ENCODE measurements at regions not wholly inside any gene's neighbourhood (a gene's known extent, or its start where the extent isn't known, plus 50 kb on each side); places are given as distances from the start of the nearest gene placed in this dataset.
"Not testable (repeated sequence)": the region's sequence is repeated elsewhere in the genome, so short reads cannot be mapped to it uniquely, and the experiment has no call there.

DNA sequence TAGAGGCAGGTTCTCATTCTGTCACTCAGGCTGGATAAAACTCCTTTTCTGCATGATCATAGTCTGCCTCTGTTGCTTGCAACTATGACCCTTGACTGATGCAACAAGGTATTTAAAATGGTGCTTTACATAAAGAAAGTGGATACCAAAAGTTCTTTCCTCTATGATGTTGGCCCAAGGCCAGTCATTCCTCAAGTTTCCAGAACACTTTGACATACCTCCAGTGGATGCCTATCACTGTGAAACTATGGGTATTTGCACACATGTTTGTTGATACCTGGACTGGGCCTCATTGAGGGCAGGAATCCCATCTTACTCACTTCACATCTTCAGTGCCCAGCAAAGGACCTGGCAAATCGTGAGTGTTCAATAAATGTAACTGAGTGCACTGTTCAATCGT is 159.0 kb upstream of the ZC3H12C start:
- DNase-seq (ENCODE audit: low read depth in 2 of 2) = no peak

- DNase-seq (ENCODE audit: low read depth in 2 of 2) = no peak
Observed at GRCh38 chr11:109936661-109937180, 156.5 kb upstream of the ZC3H12C start.

GRCh38 chr11:109937968-109938367 is 155.2 kb upstream of the ZC3H12C start:
- DNase-seq (ENCODE audit: low read depth in 2 of 2) = no peak

- no peak for DNase-seq (ENCODE audit: low read depth in 2 of 2)
Observed at GRCh38 chr11:109939166-109939810, 153.9 kb upstream of the ZC3H12C start.

GRCh38 chr11:109940816-109941215 is 152.4 kb upstream of the ZC3H12C start:
- DNase-seq (ENCODE audit: low read depth in 2 of 2) = no peak

- DNase-seq (ENCODE audit: low read depth in 2 of 2) = no peak
Observed at GRCh38 chr11:109945626-109946321, 147.4 kb upstream of the ZC3H12C start.

DNA sequence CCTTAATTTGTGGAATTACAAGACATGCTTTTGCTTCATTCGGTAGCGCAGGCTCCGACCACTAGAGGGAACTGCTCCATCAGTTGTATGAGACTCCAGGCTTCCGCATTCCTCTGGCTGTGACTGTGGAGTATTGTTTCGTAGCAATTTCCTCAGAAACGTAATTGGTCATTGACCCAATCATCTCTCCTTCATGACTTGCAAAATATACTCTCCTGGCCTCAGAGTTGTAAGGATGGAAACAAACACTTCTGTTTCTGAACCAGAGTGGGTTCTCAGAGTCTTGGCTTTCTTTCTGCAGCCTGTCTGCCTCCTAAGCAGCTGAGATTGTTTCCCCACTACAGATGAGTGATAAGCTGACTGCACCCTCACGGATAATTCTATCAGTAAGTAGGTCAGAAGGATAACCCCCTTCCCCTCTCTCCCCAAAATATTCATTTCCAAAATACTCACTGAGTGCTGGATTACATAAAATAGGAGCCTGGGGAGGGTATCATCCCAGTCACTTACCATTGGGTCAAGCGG is 146.8 kb upstream of the ZC3H12C start:
- peak; percentile 8 to 24 for DNase-seq (ENCODE audit: low read depth in 2 of 2)

- no peak for DNase-seq (ENCODE audit: low read depth in 2 of 2)
Observed at GRCh38 chr11:109954534-109954933, 138.7 kb upstream of the ZC3H12C start.

DNA sequence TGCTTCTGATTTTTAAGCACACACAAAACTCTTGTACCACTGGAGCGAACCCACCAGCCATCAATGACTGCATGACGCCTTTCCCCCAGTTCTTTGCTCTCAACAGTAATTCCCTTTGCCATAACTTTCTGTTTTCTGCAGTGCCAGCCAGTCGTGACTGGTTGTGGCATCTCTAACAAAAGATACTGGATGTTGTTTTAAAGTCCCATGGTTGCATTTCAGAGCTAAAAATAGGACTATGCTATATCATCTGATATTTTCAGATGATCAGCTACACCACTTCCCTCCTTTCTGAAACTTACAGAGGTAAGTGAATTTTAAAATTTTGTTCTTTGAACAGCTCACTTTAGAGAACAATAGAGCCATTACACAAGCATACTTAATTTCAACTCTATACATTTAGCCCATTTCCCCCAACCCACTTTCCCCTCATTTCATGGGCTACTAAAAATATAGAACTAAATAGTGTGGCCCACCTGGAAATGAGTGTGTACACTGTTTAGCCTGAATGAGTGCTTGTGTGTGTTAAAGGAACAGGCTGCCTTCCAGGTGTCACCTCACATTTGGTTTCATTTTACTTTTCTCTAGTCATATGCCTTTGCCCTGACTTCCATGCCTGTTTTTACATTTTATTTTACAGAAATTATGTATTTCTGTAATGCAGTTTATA is 136.9 kb upstream of the ZC3H12C start:
- no peak for DNase-seq (ENCODE audit: low read depth in 2 of 2)

DNA sequence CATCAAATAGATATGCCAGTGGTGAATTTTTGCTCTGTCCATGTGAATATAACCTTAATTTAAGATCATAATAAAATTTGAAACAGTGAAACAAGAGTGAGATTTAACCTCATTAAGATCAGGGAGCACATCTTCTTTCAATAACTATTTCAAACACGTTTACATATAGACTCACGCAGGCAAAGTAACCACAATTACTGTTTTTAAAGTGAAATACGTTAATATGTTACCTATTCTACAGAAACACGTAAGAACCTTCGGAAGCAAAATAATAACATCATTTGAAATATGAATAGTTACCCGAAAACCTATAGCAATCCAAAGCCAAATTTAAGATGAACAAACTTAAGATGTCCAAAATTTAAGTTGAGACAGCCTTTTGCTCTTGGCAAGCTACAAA is 136.2 kb upstream of the ZC3H12C start:
- DNase-seq (ENCODE audit: low read depth in 2 of 2) = no peak

DNA sequence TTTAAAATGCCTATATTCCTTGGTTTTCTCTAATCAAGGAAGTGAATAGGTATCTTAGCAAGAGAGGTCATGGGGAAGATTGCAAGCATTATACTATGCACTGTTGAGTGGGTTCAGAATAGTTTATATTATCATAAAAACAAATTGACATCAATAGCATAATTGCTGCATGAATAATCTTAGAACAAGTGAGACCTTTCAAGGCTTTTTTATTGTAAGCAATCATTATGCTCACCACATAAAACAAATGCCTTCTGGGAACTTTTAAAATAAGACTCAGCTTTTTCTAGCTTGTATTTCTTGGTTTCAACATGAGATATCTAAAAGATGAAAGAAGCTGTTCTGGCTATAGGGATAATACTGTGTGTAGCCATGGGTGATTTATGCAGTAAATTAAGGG is 135.6 kb upstream of the ZC3H12C start:
- no peak for DNase-seq (ENCODE audit: low read depth in 2 of 2)

GRCh38 chr11:109958131-109958820 is 134.9 kb upstream of the ZC3H12C start:
- DNase-seq (ENCODE audit: low read depth in 2 of 2) = no peak

DNA sequence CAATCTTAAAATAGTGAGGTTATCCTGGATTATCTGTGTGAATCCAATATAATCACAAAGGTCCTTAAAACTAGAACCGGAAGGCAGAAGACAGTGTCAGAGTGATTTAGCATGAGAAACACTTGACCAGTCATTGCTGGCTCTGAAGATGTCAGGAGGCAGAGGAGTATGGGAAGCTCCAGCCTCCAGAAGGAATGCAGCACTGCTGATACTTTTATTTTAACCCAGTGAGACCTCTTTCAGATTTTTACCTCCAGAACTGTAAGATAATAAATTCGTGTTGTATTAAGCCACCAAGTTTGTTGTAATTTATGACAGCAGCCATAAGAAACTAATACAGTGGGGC is 134.4 kb upstream of the ZC3H12C start:
- no peak for DNase-seq (ENCODE audit: low read depth in 2 of 2)

GRCh38 chr11:109960831-109961230 is 132.4 kb upstream of the ZC3H12C start:
- DNase-seq (ENCODE audit: low read depth in 2 of 2) = no peak

DNA sequence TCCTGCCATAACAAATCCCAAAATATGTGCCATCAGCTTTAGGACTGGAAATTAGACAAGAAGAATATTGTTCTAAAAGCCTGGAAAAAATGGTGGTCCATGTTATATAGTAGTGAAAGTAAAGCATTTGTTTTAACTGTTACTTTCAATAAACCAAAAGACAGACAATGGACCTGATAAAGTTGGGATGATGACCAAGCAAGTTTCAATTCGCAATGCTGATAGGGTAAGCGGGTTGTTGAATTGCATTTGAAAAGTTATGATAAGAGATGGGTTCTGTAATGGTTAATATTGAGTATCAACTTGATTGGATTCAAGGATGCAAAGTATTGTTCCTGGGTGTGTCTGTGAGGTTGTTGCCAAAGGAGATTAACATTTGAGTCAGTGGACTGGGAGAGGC is 131.9 kb upstream of the ZC3H12C start:
- DNase-seq (ENCODE audit: low read depth in 2 of 2) = no peak

DNA sequence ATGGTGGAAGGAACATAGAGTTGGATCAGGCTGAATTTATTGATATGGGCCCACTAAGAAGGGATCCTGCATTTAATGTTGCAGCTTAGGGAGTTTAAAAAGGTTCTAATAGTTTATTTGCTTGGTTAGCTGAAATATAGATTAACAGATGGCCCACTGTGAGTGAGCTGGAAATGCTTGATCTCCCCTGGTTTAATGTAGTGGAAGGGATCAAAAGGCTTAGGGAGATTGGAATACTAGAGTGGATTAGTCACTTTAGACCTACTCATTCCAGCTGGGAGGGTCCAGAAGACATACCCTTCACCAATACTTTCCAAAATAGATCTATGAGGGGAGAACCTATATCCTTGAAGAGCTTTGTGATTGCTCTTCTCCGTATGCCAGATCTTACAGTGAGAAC is 130.1 kb upstream of the ZC3H12C start:
- DNase-seq (ENCODE audit: low read depth in 2 of 2) = no peak

GRCh38 chr11:109964487-109964886 is 128.7 kb upstream of the ZC3H12C start:
- no peak for DNase-seq (ENCODE audit: low read depth in 2 of 2)

DNA sequence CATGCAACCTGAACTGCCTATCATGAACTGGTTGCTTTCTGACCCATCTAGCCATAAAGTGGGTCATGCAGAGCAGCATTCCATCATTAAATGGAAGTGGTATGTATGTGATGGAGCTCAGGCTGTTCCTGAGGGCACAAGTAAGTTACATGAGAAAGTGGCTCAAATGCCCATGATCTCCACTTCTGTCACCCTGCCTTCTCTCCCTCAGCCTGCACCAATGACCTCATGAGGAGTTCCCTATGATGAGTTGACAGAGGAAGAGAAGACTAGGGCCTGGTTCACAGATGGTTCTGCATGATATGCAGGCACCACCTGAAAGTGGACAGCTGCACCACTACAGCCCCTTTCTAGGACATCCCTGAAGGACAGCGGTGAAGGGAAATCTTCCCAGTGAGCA is 127.7 kb upstream of the ZC3H12C start:
- not testable (repeated sequence) for DNase-seq (ENCODE audit: low read depth in 2 of 2)

- DNase-seq (ENCODE audit: low read depth in 2 of 2) = not testable (repeated sequence)
Observed at GRCh38 chr11:109965926-109966325, 127.3 kb upstream of the ZC3H12C start.

DNA sequence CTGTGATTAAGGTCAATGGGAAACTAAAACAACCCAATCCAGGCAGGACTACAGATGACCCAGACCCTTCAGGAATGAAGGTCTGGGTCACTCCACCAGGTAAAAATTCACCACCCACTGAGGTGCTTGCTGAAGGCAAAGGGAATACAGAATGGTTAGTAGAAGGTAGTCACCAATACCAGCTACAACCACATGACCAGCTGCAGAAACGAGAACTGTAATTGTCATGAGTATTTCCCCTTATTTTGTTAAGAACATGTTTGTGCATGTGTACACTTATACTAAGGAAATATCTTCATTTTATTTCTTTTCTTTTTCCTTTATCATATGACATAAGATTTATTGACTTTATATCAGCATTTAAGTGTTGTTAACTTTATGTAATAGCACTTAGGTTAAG is 126.1 kb upstream of the ZC3H12C start:
- DNase-seq (ENCODE audit: low read depth in 2 of 2) = not testable (repeated sequence)

DNA sequence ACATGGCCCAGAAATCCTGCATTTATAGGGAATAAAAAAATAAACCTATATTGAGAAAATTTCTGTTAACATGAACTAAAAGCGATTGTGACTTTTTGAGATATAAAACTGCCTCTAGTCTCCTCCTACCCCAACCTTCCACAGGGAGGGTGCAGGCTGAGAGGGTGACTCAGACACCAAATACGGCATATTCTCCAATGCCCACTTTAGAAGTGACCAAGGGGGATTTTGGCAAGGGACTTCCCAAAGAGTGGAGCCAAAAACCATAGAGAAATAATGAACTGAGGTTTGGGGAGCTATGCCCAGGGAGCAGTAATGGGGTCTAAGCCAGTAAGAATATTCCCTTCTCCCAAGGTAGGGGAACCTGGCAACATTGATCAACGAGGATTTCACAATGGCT is 124.9 kb upstream of the ZC3H12C start:
- no peak for DNase-seq (ENCODE audit: low read depth in 2 of 2)

DNA sequence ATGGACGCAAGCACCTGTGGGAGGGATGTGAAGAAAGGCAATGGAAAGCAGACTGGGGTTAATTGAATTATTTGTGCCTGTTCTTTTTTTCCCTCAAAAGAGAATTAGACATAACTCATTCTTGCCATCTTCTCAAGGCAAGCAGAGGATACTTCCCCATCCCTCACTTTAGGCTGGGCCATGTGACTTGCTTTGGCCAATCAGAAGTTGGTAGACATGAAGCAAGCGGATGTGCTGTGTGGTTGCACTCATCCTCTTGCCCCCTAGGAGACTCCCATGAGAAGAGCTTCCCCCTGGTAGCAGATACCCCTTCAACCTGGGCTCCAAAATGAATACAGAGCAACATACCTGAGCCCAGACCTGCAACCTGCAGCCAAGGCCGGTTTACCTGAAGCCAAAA is 124.4 kb upstream of the ZC3H12C start:
- no peak for DNase-seq (ENCODE audit: low read depth in 2 of 2)
